Motor neuron (in vitro differentiated cells): ENCODE measurements at regions not wholly inside any gene's neighbourhood (a gene's known extent, or its start where the extent isn't known, plus 50 kb on each side); places are given as distances from the start of the nearest gene placed in this dataset.

ENCODE experiments used
- ATAC-seq, 8 experiments: fragments of 200-7000 bp; cut with Tn5 transposase; replicated peaks in 6 of 8; 2 replicates each; pipeline ENCODE4 v1.8.0; 2021; ENCODE audit warnings: mild to moderate bottlenecking in 8 of 8, moderate library complexity in 8 of 8
- H3K27ac ChIP-seq, 2 donors: fragments of 250-450 bp; sonication (Bioruptor Pico); 2 replicates each; pipeline ENCODE4 v1.9.0; 2021; ENCODE audit warnings: antibody characterized with exemption in 2 of 2, mild to moderate bottlenecking in 2 of 2, moderate library complexity in 1 of 2
- H3K4me1 ChIP-seq, 2 donors: fragments of 250-450 bp; sonication (Bioruptor Pico); replicated peaks in 1 of 2; 2 replicates each; pipeline ENCODE4 v1.6.1; 2021; ENCODE audit warnings: antibody characterized with exemption in 2 of 2, mild to moderate bottlenecking in 2 of 2, moderate library complexity in 1 of 2
- H3K4me3 ChIP-seq, 5 donors: fragments of 250-450 bp; sonication (Bioruptor Pico); 2 replicates each; pipeline ENCODE4 v1.9.0; 2021; ENCODE audit warnings: antibody characterized with exemption in 5 of 5, mild to moderate bottlenecking in 5 of 5, moderate library complexity in 4 of 5
- WGBS, 10 experiments: fragments of 450-650 bp; shearing (Covaris generic); methylation state at CpG; one replicate each; pipeline ENCODE4 v1.0.0; 2022; 5-methylcytosine and 5-hydroxymethylcytosine counted together
- in situ Hi-C, 9 experiments: fragments of 400-800 bp; cut with MboI; loops; one replicate each; pipeline ENCODE4 v1.15.0; 2021; ENCODE audit warnings: low sequenced_read_pairs in 9 of 9, low pct_unique_long_range_greater_than_20kb in 2 of 9; ENCODE audit not compliant: unreplicated experiment in 9 of 9

GRCh38 chr11:134911514-134912180, 499.6 kb upstream of the B3GAT1 start:
- WGBS, 10 experiments: 11 to 90% (median 80%) methylated on average over 1 to 8 of the region's 9 CpGs; no CpG with 5 or more reads in 1 of the 10 experiments
- no peak overlapping the region for H3K27ac ChIP-seq
- H3K4me1 ChIP-seq: peaks cover 23 to 46% of the 10 kb centered on the region in 2 donors
- no peak overlapping the region for H3K4me3 ChIP-seq
- peak in 5 of 8 experiments; percentile 50 to 64 (median 61) for ATAC-seq
- in situ Hi-C loops: no loop called here

DNA sequence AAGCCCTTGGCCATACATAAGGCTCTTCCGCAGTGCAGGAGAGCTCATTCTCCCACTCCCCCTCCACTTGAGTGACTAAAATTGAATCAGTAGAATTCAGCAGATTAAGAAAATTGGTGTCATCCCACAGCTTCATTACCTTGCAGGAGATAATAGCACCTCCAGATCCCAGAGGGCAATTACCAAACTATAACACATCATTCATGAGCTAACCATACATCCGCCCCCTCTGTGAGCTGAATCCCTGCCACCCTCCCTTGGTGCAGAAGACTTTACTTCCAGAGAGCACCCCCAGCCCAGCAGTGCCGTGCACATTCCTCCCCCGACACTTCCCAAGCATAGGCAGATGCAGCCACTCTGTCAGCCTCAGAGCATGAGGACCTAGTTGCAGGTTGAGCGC, 496.5 kb upstream of the B3GAT1 start:
- in situ Hi-C loops: no loop called here
- Histone ChIP-seq H3K4me3 (no peak overlapping the region), H3K27ac (no peak overlapping the region), H3K4me1 (peaks cover 15 to 38% of the 10 kb centered on the region in 2 donors)
- WGBS, 10 experiments: 0 to 100% (median 80%) methylated on average over 1 to 3 of the region's 5 CpGs; no CpG with 5 or more reads in 2 of the 10 experiments
- ATAC-seq: no peak

- no peak for ATAC-seq
- Histone ChIP-seq H3K4me1 (peaks cover 20 to 44% of the 10 kb centered on the region in 2 donors), H3K4me3 (no peak overlapping the region), H3K27ac (no peak overlapping the region)
- WGBS, 10 experiments: 44 to 100% (median 67%) methylated on average over 1 to 3 of the region's 5 CpGs; no CpG with 5 or more reads in 5 of the 10 experiments
- in situ Hi-C loops: no loop called here
Observed at GRCh38 chr11:134907636-134908035, 495.6 kb upstream of the B3GAT1 start.

- peaks cover 22 to 44% of the 10 kb centered on the region in 2 donors for H3K4me1 ChIP-seq
- no peak overlapping the region for H3K27ac ChIP-seq
- ATAC-seq: no peak
- no peak overlapping the region for H3K4me3 ChIP-seq
- in situ Hi-C loops: no loop called here
- 36 to 89% (median 67%) methylated on average over 1 to 16 of the region's 19 CpGs; no CpG with 5 or more reads in 1 of the 10 experiments for WGBS, 10 experiments
Observed at GRCh38 chr11:134906356-134906955, 494.4 kb upstream of the B3GAT1 start.

GRCh38 chr11:134905928-134906327, 493.9 kb upstream of the B3GAT1 start:
- H3K4me3 ChIP-seq: no peak overlapping the region
- WGBS, 10 experiments: 0 to 100% (median 69%) methylated on average over 1 to 14 of the region's 14 CpGs; no CpG with 5 or more reads in 4 of the 10 experiments
- in situ Hi-C loops: no loop called here
- H3K27ac ChIP-seq: no peak overlapping the region
- peaks cover 16 to 40% of the 10 kb centered on the region in 2 donors for H3K4me1 ChIP-seq
- ATAC-seq: no peak

DNA sequence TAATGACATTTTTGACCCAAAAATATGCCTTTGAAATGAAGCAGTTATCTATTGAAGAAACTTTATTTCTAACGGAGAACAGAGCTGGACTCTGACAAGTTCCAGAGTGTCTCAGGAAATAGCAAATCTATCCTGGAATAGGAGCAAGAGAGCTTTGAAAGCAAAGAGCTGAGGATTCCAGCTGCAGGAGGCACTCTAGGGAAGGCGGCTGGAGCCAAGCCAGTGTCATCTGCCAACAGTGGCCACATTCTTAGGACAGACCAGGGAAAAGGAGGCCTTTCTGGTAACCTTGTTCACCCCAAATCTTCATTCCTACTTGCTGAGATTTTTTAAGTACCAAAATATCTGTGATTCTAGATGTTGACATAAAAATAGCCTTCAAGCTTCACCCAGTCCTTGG, 493.5 kb upstream of the B3GAT1 start:
- WGBS, 10 experiments: 0 to 100% (median 74%) methylated on average over 1 to 2 of the region's 2 CpGs; no CpG with 5 or more reads in 2 of the 10 experiments
- no peak overlapping the region for H3K27ac ChIP-seq
- in situ Hi-C loops: no loop called here
- ATAC-seq: no peak
- H3K4me3 ChIP-seq: no peak overlapping the region
- peaks cover 14 to 36% of the 10 kb centered on the region in 2 donors for H3K4me1 ChIP-seq

GRCh38 chr11:134904103-134904790, 492.2 kb upstream of the B3GAT1 start:
- in situ Hi-C loops: no loop called here
- Histone ChIP-seq H3K4me1 (peaks cover 13 to 25% of the 10 kb centered on the region in 2 donors), H3K27ac (no peak overlapping the region), H3K4me3 (no peak overlapping the region)
- ATAC-seq: no peak
- WGBS, 10 experiments: 0 to 98% (median 52%) methylated on average over 1 to 5 of the region's 8 CpGs; no CpG with 5 or more reads in 2 of the 10 experiments

DNA sequence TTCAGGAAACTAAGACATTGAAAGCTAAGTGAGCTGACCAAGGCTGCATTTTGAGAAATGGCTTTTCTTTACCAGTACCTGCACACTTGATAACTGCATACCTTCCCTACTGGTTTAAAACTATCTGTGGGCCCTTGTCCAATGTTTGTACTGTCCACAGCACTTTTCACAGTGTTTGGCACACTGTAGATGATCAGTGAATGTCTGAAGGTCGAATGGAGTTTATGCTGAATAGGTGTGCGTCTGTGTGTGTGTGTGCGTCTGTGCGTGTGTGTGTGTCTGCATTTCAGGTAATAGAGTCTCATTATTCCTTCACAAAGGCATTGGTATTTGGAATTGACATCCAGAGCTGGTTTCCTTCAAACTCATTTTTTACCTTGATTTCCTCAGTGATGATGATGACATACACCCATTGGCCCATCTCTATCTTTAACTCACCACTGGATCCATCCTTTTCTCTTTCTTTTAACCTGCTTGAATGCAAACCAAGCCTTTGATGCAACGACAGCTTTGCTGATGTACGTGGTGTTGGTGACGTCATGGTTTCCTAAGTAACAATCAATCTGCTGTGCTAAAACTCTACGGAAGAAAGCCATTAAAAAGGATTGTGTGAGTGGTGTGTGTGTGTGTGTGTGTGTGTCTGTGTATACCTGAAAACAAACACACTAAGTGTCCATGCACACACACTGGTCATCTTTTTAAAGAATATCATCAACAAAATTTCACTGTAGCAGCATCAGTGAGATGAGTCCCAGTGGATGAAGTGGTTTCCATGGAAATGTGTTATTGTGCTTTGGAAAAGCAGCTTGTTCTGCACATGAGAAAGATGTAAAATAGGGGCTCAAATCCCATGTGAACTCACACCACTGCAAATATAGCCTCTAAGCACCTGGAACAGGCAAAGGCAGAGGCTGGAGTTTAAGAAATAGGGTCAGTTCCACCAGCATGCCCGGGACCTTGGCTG, 490.2 kb upstream of the B3GAT1 start:
- peaks cover 13 to 22% of the 10 kb centered on the region in 2 donors for H3K4me1 ChIP-seq
- WGBS, 10 experiments: 0 to 100% (median 36%) methylated on average over 1 to 8 of the region's 9 CpGs; no CpG with 5 or more reads in 3 of the 10 experiments
- no peak overlapping the region for H3K4me3 ChIP-seq
- ATAC-seq: peak in 5 of 8 experiments; percentile 71 to 82 (median 72)
- H3K27ac ChIP-seq: peak overlapping the region in 1 of 2 donors; percentile 22
- in situ Hi-C loops: no loop called here

- peak in 6 of 8 experiments; percentile 32 to 77 (median 46) for ATAC-seq
- no peak overlapping the region for H3K27ac ChIP-seq
- WGBS, 10 experiments: 0 to 61% (median 46%) methylated on average over 1 to 7 of the region's 7 CpGs; no CpG with 5 or more reads in 3 of the 10 experiments
- H3K4me3 ChIP-seq: no peak overlapping the region
- H3K4me1 ChIP-seq: peaks cover 13 to 22% of the 10 kb centered on the region in 2 donors
- in situ Hi-C loops: no loop called here
Observed at GRCh38 chr11:134901542-134901941, 489.5 kb upstream of the B3GAT1 start.

- 5 to 93% (median 76%) methylated on average over 3 to 11 of the region's 13 CpGs for WGBS, 10 experiments
- no peak for ATAC-seq
- Histone ChIP-seq H3K27ac (no peak overlapping the region), H3K4me3 (no peak overlapping the region), H3K4me1 (no peaks in the 10 kb centered on the region)
- in situ Hi-C loops: no loop called here
Observed at GRCh38 chr11:134893810-134894685, 482.0 kb upstream of the B3GAT1 start.

DNA sequence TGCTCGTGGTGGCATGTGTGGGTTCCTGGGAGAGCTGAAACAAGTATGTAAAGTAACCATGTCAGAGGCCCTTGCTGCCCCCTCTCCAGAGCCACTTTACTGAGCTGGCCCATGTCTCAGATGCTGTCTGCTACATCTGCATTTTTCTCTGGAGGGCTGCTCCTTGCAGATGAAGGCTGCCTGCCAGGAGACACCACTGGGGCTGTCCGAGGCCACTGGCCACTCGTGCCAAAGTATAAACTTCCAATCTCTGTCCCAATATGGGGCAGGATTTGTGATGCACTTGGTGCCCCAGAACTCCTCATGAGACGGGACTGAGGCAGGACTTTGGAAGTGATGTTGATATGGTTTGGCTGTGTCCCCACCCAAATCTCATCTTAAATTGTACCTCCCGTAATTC, 478.4 kb upstream of the B3GAT1 start:
- Histone ChIP-seq H3K4me3 (no peak overlapping the region), H3K4me1 (no peaks in the 10 kb centered on the region), H3K27ac (no peak overlapping the region)
- 0 to 69% (median 67%) methylated on average over 1 to 4 of the region's 5 CpGs; no CpG with 5 or more reads in 5 of the 10 experiments for WGBS, 10 experiments
- no peak for ATAC-seq
- in situ Hi-C loops: no loop called here

- ATAC-seq: no peak
- no peak overlapping the region for H3K4me3 ChIP-seq
- in situ Hi-C loops: no loop called here
- no peaks in the 10 kb centered on the region for H3K4me1 ChIP-seq
- WGBS, 10 experiments: 0 to 100% (median 80%) methylated on average over 1 to 5 of the region's 6 CpGs; no CpG with 5 or more reads in 3 of the 10 experiments
- H3K27ac ChIP-seq: no peak overlapping the region
Observed at GRCh38 chr11:134889832-134890231, 477.8 kb upstream of the B3GAT1 start.
